Astrocyte (in vitro differentiated cells and primary cell): ENCODE measurements at regions not wholly inside any gene's neighbourhood (a gene's known extent, or its start where the extent isn't known, plus 50 kb on each side); places are given as distances from the start of the nearest gene placed in this dataset.

ENCODE experiments used
- DNase-seq: peaks from one replicate; pipeline ENCODE4 v3.0.0-alpha.2; 2010; ENCODE audit warnings: low read depth
- FAIRE-seq: peaks from 2 replicates; lab custom pipeline; 2011; peaks lifted over from hg19 to GRCh38; lab: Jason Lieb, UNC
- H2AFZ ChIP-seq: 2 replicates; pipeline ENCODE4 v1.6.0; 2012; ENCODE audit warnings: low read depth, low read length, inconsistent platforms
- H3K27ac ChIP-seq: 2 replicates; pipeline ENCODE4 v1.5.1; 2011; ENCODE audit warnings: low read depth, low read length, inconsistent platforms
- H3K27me3 ChIP-seq: 2 replicates; pipeline ENCODE4 v1.6.0; 2011; ENCODE audit warnings: low read length, inconsistent platforms; ENCODE audit not compliant: insufficient read depth
- H3K36me3 ChIP-seq: 2 replicates; pipeline ENCODE4 v1.5.1; 2011; ENCODE audit warnings: low read length, inconsistent platforms; ENCODE audit not compliant: insufficient read depth
- H3K4me1 ChIP-seq: 2 replicates; pipeline ENCODE4 v1.5.1; 2011; ENCODE audit warnings: low read length, inconsistent platforms; ENCODE audit not compliant: insufficient read depth
- H3K4me2 ChIP-seq: 2 replicates; pipeline ENCODE4 v1.6.0; 2012; ENCODE audit warnings: low read length, inconsistent platforms
- H3K4me3 ChIP-seq: 2 replicates; pipeline ENCODE4 v1.5.1; 2011; ENCODE audit warnings: low read depth, mild to moderate bottlenecking, low read length, inconsistent platforms; ENCODE audit not compliant: insufficient read depth
- H3K79me2 ChIP-seq: 2 replicates; pipeline ENCODE4 v1.6.0; 2012; ENCODE audit warnings: mild to moderate bottlenecking, low read length, inconsistent platforms; ENCODE audit not compliant: insufficient read depth
- H3K9ac ChIP-seq: 2 replicates; pipeline ENCODE4 v1.6.0; 2012; ENCODE audit warnings: mild to moderate bottlenecking, low read length, inconsistent platforms
- H3K9me3 ChIP-seq: 2 replicates; pipeline ENCODE4 v1.5.1; 2012; ENCODE audit warnings: low read depth, mild to moderate bottlenecking, low read length, inconsistent platforms; ENCODE audit not compliant: insufficient read depth
- H4K20me1 ChIP-seq: 2 replicates; pipeline ENCODE4 v1.6.0; 2012; ENCODE audit warnings: low read length, inconsistent platforms; ENCODE audit not compliant: insufficient read depth
- H3K27ac Mint-ChIP-seq: one replicate; pipeline ENCODE4 v1.8.0; 2021; ENCODE audit warnings: mild to moderate bottlenecking, mixed read lengths; ENCODE audit not compliant: unreplicated experiment
- H3K27me3 Mint-ChIP-seq: one replicate; pipeline ENCODE4 v1.8.0; 2021; ENCODE audit warnings: low read depth, mixed read lengths; ENCODE audit not compliant: unreplicated experiment
- H3K36me3 Mint-ChIP-seq: one replicate; pipeline ENCODE4 v1.8.0; 2021; ENCODE audit warnings: low read depth, mixed read lengths; ENCODE audit not compliant: unreplicated experiment
- H3K4me1 Mint-ChIP-seq: one replicate; pipeline ENCODE4 v1.8.0; 2021; ENCODE audit warnings: low read depth, mixed read lengths; ENCODE audit not compliant: unreplicated experiment
- H3K4me3 Mint-ChIP-seq: one replicate; pipeline ENCODE4 v1.8.0; 2021; ENCODE audit warnings: mild to moderate bottlenecking, moderate library complexity, mixed read lengths; ENCODE audit not compliant: unreplicated experiment
- H3K9me3 Mint-ChIP-seq: one replicate; pipeline ENCODE4 v1.8.0; 2021; ENCODE audit warnings: mild to moderate bottlenecking, mixed read lengths; ENCODE audit not compliant: unreplicated experiment
- EZH2 ChIP-seq: IDR thresholded peaks from 2 replicates; pipeline ENCODE4 v1.6.1; 2012; ENCODE audit warnings: mild to moderate bottlenecking, low read length, inconsistent platforms; ENCODE audit not compliant: insufficient read depth
- TF ChIP-seq, protein P1 (sequence below): IDR thresholded peaks from 2 replicates; pipeline ENCODE4 v1.5.1; 2011; ENCODE audit warnings: low read depth, mild to moderate bottlenecking, inconsistent platforms, low read length, moderate library complexity; ENCODE audit not compliant: insufficient read depth

DNA sequence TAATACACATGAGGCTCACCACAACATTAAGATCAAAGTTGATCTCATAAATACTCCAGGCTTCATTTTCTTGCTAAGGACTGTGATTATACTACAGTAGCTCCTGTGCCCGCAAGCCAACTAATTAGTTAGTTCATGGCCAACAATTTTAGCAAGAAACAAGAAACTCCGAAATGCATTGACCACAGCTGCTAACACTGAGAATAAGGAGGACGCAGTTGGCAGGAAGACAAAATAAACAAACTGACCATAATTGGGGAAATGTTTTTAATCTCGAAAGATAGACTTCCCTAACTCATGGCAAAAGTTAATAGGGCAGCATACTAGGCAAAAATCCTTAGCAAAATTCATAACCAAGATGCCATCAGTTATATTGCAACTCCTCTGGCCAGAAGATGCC is 115.5 kb upstream of the SPEF2 start:
- H3K9me3 Mint-ChIP-seq: peaks cover 9% of the 10 kb centered on the region
- FAIRE-seq (no peak), DNase-seq (no peak)
- Histone ChIP-seq H3K36me3 (no peaks in the 10 kb centered on the region), H2AFZ (no peak overlapping the region), H3K9ac (no peak overlapping the region), H3K4me3 (no peak overlapping the region), H3K4me2 (no peak overlapping the region), H3K9me3 (peaks cover 3% of the 10 kb centered on the region), H3K4me1 (no peaks in the 10 kb centered on the region), H4K20me1 (no peaks in the 10 kb centered on the region), H3K79me2 (no peaks in the 10 kb centered on the region), H3K27ac (no peak overlapping the region), H3K27me3 (no peaks in the 10 kb centered on the region)
- TF ChIP-seq, protein P1, sequence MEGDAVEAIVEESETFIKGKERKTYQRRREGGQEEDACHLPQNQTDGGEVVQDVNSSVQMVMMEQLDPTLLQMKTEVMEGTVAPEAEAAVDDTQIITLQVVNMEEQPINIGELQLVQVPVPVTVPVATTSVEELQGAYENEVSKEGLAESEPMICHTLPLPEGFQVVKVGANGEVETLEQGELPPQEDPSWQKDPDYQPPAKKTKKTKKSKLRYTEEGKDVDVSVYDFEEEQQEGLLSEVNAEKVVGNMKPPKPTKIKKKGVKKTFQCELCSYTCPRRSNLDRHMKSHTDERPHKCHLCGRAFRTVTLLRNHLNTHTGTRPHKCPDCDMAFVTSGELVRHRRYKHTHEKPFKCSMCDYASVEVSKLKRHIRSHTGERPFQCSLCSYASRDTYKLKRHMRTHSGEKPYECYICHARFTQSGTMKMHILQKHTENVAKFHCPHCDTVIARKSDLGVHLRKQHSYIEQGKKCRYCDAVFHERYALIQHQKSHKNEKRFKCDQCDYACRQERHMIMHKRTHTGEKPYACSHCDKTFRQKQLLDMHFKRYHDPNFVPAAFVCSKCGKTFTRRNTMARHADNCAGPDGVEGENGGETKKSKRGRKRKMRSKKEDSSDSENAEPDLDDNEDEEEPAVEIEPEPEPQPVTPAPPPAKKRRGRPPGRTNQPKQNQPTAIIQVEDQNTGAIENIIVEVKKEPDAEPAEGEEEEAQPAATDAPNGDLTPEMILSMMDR: no peak
- no peak for TF ChIP-seq EZH2
- H3K4me1 Mint-ChIP-seq: no peaks in the 10 kb centered on the region
- H3K27me3 Mint-ChIP-seq: no peaks in the 10 kb centered on the region
- no peak overlapping the region for H3K4me3 Mint-ChIP-seq
- H3K36me3 Mint-ChIP-seq: no peaks in the 10 kb centered on the region
- H3K27ac Mint-ChIP-seq: no peak overlapping the region

DNA sequence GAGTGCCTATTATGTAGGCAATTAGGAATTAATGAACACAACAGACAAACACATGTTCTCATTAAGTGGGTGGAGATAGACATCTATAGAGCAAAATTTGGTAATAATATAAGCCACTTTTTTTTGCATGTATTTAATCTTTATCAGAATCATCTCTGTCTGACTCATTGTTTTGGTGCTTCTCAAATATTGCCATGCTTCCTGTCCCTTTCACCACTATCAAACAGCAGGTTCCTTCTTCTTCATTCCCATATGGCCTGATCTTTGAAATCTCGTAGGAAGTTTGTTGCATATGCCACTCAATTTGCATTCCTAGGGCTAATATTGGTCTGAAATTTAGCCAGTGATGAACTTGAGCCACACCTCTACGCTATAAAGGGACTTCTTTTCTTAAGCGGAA is 128.9 kb upstream of the SPEF2 start:
- Mint-ChIP-seq H3K4me3 (no peak overlapping the region), H3K36me3 (no peaks in the 10 kb centered on the region), H3K27ac (no peak overlapping the region), H3K4me1 (no peaks in the 10 kb centered on the region), H3K9me3 (no peaks in the 10 kb centered on the region), H3K27me3 (no peaks in the 10 kb centered on the region)
- TF ChIP-seq, protein P1: no peak
- no peak for TF ChIP-seq EZH2
- Histone ChIP-seq H3K4me3 (no peak overlapping the region), H3K4me1 (no peaks in the 10 kb centered on the region), H2AFZ (no peak overlapping the region), H3K79me2 (no peaks in the 10 kb centered on the region), H3K9me3 (no peaks in the 10 kb centered on the region), H3K27me3 (no peaks in the 10 kb centered on the region), H4K20me1 (no peaks in the 10 kb centered on the region), H3K36me3 (no peaks in the 10 kb centered on the region), H3K9ac (no peak overlapping the region), H3K27ac (no peak overlapping the region), H3K4me2 (no peak overlapping the region)
- FAIRE-seq (no peak), DNase-seq (no peak)

DNA sequence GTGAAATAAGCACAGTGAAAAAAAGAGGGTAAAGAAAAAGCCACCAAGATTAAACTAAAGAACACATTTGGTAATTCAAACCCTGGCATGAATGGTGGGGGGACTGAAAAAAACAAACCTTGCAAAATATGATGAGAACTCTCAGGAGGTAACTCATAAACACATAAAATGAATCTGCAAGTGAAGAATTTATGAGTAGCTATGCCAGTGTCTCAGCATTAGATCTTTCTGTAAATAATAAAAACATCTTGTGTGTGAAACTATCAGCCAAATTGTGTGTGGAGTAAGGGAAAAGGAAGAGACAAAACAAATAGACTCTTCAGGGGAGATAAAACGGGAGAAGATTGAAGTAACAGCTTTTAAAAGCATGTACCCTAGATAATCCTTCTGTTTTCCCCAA is 129.6 kb upstream of the SPEF2 start:
- Histone ChIP-seq H3K4me3 (no peak overlapping the region), H3K27ac (no peak overlapping the region), H4K20me1 (no peaks in the 10 kb centered on the region), H3K79me2 (no peaks in the 10 kb centered on the region), H3K9ac (no peak overlapping the region), H3K27me3 (no peaks in the 10 kb centered on the region), H3K36me3 (no peaks in the 10 kb centered on the region), H2AFZ (no peak overlapping the region), H3K9me3 (no peaks in the 10 kb centered on the region), H3K4me2 (no peak overlapping the region), H3K4me1 (no peaks in the 10 kb centered on the region)
- no peaks in the 10 kb centered on the region for H3K27me3 Mint-ChIP-seq
- H3K36me3 Mint-ChIP-seq: no peaks in the 10 kb centered on the region
- TF ChIP-seq, protein P1: no peak
- no peak for TF ChIP-seq EZH2
- H3K4me1 Mint-ChIP-seq: no peaks in the 10 kb centered on the region
- DNase-seq (no peak), FAIRE-seq (no peak)
- H3K4me3 Mint-ChIP-seq: no peak overlapping the region
- no peak overlapping the region for H3K27ac Mint-ChIP-seq
- no peaks in the 10 kb centered on the region for H3K9me3 Mint-ChIP-seq
